Neural cell (in vitro differentiated cells): ENCODE measurements at regions not wholly inside any gene's neighbourhood (a gene's known extent, or its start where the extent isn't known, plus 50 kb on each side); places are given as distances from the start of the nearest gene placed in this dataset.

Experiments used
- EZH2 ChIP-seq: fragments of 200-600, 300-800 bp; shearing (Covaris generic), sonication (generic); IDR thresholded peaks from 2 replicates; pipeline ENCODE4 v1.6.1; 2014; ENCODE audit warnings: antibody characterized with exemption, low read length, borderline replicate concordance, mild to moderate bottlenecking; ENCODE audit not compliant: insufficient read depth, poor library complexity, severe bottlenecking
- POLR2AphosphoS5 ChIP-seq: IDR thresholded peaks from 2 replicates; pipeline ENCODE4 v1.6.1; 2012
- RAD21 ChIP-seq: fragments of 450-650 bp; conservative IDR thresholded peaks from 2 replicates; pipeline ENCODE4 v1.6.1; 2014; ENCODE audit warnings: antibody characterized with exemption, mild to moderate bottlenecking, moderate library complexity
- SMC3 ChIP-seq: fragments of 450-650 bp; conservative IDR thresholded peaks from 2 replicates; pipeline ENCODE4 v1.6.1; 2014; ENCODE audit warnings: antibody characterized with exemption, mild to moderate bottlenecking, moderate library complexity; ENCODE audit not compliant: poor library complexity
- TF ChIP-seq, protein P1 (sequence below): fragments of 450-650 bp; IDR thresholded peaks from 2 replicates; pipeline ENCODE4 v1.5.1; 2014; ENCODE audit warnings: antibody characterized with exemption, mild to moderate bottlenecking, moderate library complexity; ENCODE audit not compliant: poor library complexity, severe bottlenecking

DNA sequence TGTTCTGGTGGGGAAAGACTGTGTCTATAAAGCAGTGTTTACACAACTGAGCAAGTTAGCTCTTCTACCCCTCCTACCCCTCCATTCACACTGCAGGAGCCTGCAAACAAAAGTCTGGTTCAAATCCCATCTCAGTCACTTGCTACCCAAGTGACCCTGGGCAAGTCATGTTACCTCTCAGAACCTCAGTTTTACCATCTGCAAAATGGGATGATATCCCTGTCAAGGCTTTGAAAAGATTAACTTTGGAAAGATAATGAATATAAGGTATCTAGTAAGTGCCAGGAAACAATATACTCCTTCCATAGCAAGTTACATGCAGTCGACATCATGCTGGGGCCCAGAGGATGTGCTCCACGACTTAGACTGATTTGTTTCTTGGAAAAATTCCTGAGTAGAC is 161.5 kb downstream of the SEC61B start:
- TF ChIP-seq, protein P1, sequence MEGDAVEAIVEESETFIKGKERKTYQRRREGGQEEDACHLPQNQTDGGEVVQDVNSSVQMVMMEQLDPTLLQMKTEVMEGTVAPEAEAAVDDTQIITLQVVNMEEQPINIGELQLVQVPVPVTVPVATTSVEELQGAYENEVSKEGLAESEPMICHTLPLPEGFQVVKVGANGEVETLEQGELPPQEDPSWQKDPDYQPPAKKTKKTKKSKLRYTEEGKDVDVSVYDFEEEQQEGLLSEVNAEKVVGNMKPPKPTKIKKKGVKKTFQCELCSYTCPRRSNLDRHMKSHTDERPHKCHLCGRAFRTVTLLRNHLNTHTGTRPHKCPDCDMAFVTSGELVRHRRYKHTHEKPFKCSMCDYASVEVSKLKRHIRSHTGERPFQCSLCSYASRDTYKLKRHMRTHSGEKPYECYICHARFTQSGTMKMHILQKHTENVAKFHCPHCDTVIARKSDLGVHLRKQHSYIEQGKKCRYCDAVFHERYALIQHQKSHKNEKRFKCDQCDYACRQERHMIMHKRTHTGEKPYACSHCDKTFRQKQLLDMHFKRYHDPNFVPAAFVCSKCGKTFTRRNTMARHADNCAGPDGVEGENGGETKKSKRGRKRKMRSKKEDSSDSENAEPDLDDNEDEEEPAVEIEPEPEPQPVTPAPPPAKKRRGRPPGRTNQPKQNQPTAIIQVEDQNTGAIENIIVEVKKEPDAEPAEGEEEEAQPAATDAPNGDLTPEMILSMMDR, result no peak
- TF ChIP-seq POLR2AphosphoS5 (no peak), EZH2 (no peak), RAD21 (no peak), SMC3 (no peak)
